Neural cell (in vitro differentiated cells): ENCODE measurements at regions not wholly inside any gene's neighbourhood (a gene's known extent, or its start where the extent isn't known, plus 50 kb on each side); places are given as distances from the start of the nearest gene placed in this dataset.

Source experiments
- H2AFZ ChIP-seq: fragments of 200-600, 300-800 bp; sonication (generic), shearing (Covaris generic); 2 replicates; pipeline ENCODE4 v1.6.0; 2014; ENCODE audit warnings: low read depth, mild to moderate bottlenecking, antibody characterized with exemption, low read length, moderate library complexity
- H3F3A ChIP-seq: fragments of 200-600 bp; shearing (Covaris generic); 2 replicates; pipeline ENCODE4 v1.6.1; 2016; ENCODE audit warnings: mild to moderate bottlenecking, moderate library complexity, mixed read lengths, antibody characterized with exemption, low read length; ENCODE audit not compliant: insufficient read depth, poor library complexity, severe bottlenecking
- H3K27ac ChIP-seq: fragments of 200-600, 300-800 bp; sonication (generic), shearing (Covaris generic); 2 replicates; pipeline ENCODE4 v1.5.1; 2014; ENCODE audit warnings: mild to moderate bottlenecking, low read length, moderate library complexity
- H3K27me3 ChIP-seq: fragments of 300-800, 200-600 bp; sonication (generic), shearing (Covaris generic); 2 replicates; pipeline ENCODE4 v1.6.0; 2014; ENCODE audit warnings: mild to moderate bottlenecking, low read depth, low read length, moderate library complexity; ENCODE audit not compliant: insufficient read depth
- H3K36me3 ChIP-seq: fragments of 300-800, 200-600 bp; sonication (generic), shearing (Covaris generic); 2 replicates; pipeline ENCODE4 v1.5.1; 2014; ENCODE audit warnings: mild to moderate bottlenecking, antibody characterized with exemption, low read length, moderate library complexity; ENCODE audit not compliant: insufficient read depth
- H3K4me2 ChIP-seq: fragments of 300-800, 200-600 bp; sonication (generic), shearing (Covaris generic); 2 replicates; pipeline ENCODE4 v1.6.0; 2014; ENCODE audit warnings: mild to moderate bottlenecking, low read length
- H3K4me3 ChIP-seq: fragments of 300-800, 200-600 bp; sonication (generic), shearing (Covaris generic); 2 replicates; pipeline ENCODE4 v1.5.1; 2014; ENCODE audit warnings: mild to moderate bottlenecking, low read length, moderate library complexity
- H3K79me2 ChIP-seq: fragments of 200-600 bp; shearing (Covaris generic); replicated peaks from 2 replicates; pipeline ENCODE4 v1.6.0; 2014; ENCODE audit warnings: mild to moderate bottlenecking, low read length, moderate library complexity; ENCODE audit not compliant: insufficient read depth
- H3K9ac ChIP-seq: fragments of 300-800, 200-600 bp; sonication (generic), shearing (Covaris generic); 2 replicates; pipeline ENCODE4 v1.6.1; 2016; ENCODE audit warnings: mild to moderate bottlenecking, low read length, mixed read lengths
- H3K9me2 ChIP-seq: fragments of 200-600 bp; shearing (Covaris generic); 2 replicates; pipeline ENCODE4 v1.6.1; 2016; ENCODE audit warnings: mild to moderate bottlenecking, low read length, mixed read lengths; ENCODE audit not compliant: insufficient read depth
- H3K9me3 ChIP-seq: fragments of 200-600, 300-800 bp; sonication (generic), shearing (Covaris generic); 2 replicates; pipeline ENCODE4 v1.6.1; 2016; ENCODE audit warnings: mild to moderate bottlenecking, mixed run types, low read length, moderate library complexity, mixed read lengths
- H4K20me1 ChIP-seq: fragments of 200-600 bp; shearing (Covaris generic); 2 replicates; pipeline ENCODE4 v1.6.1; 2016; ENCODE audit warnings: mild to moderate bottlenecking, mixed run types; ENCODE audit not compliant: insufficient read depth
- EP300 ChIP-seq: fragments of 450-650 bp; conservative IDR thresholded peaks from 2 replicates; pipeline ENCODE4 v1.6.1; 2014; ENCODE audit warnings: antibody characterized with exemption, mild to moderate bottlenecking, moderate library complexity; ENCODE audit not compliant: poor library complexity, severe bottlenecking
- EZH2 ChIP-seq: fragments of 200-600, 300-800 bp; shearing (Covaris generic), sonication (generic); IDR thresholded peaks from 2 replicates; pipeline ENCODE4 v1.6.1; 2014; ENCODE audit warnings: antibody characterized with exemption, low read length, borderline replicate concordance, mild to moderate bottlenecking; ENCODE audit not compliant: insufficient read depth, poor library complexity, severe bottlenecking
- MXI1 ChIP-seq: fragments of 450-650 bp; conservative IDR thresholded peaks from 2 replicates; pipeline ENCODE4 v1.6.1; 2014; ENCODE audit warnings: antibody characterized with exemption, mild to moderate bottlenecking; ENCODE audit not compliant: poor library complexity, severe bottlenecking
- POLR2AphosphoS5 ChIP-seq: IDR thresholded peaks from 2 replicates; pipeline ENCODE4 v1.6.1; 2012
- RAD21 ChIP-seq: fragments of 450-650 bp; conservative IDR thresholded peaks from 2 replicates; pipeline ENCODE4 v1.6.1; 2014; ENCODE audit warnings: antibody characterized with exemption, mild to moderate bottlenecking, moderate library complexity
- SMC3 ChIP-seq: fragments of 450-650 bp; conservative IDR thresholded peaks from 2 replicates; pipeline ENCODE4 v1.6.1; 2014; ENCODE audit warnings: antibody characterized with exemption, mild to moderate bottlenecking, moderate library complexity; ENCODE audit not compliant: poor library complexity
- TAF1 ChIP-seq: IDR thresholded peaks from 2 replicates; pipeline ENCODE4 v1.6.1; 2012; ENCODE audit warnings: low read depth
- TF ChIP-seq, protein P1 (sequence below): fragments of 450-650 bp; IDR thresholded peaks from 2 replicates; pipeline ENCODE4 v1.5.1; 2014; ENCODE audit warnings: antibody characterized with exemption, mild to moderate bottlenecking, moderate library complexity; ENCODE audit not compliant: poor library complexity, severe bottlenecking
- TF ChIP-seq, protein P2 (sequence below): IDR thresholded peaks from 2 replicates; pipeline ENCODE4 v1.6.1; 2012; ENCODE audit warnings: borderline replicate concordance

DNA sequence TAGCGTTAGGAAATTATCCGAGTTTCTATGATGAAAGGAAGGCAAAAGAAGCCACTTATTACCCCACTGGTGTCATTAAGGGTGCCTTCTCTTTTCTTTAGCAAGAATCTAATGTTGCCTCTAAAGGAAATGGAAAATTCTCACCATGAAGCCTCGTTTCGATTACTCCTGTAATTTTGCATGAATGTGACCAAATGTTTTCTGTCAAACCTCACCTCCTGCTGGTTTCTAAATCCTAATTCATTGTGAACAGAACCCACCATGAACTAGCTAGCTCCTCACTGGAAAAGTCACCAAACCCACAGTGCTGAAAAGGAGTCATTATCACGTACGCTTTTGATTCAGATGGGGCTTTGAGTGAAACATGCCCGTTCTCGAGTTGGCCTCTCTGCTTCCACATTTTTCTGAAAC is 119.9 kb downstream of the COPS8 start:
- Histone ChIP-seq H3F3A (no peaks in the 10 kb centered on the region), H3K4me3 (no peak overlapping the region), H2AFZ (no peak overlapping the region), H3K79me2 (no peaks in the 10 kb centered on the region), H3K9me3 (no peaks in the 10 kb centered on the region), H3K27me3 (no peaks in the 10 kb centered on the region), H3K36me3 (no peaks in the 10 kb centered on the region), H3K4me2 (no peak overlapping the region), H3K27ac (no peak overlapping the region), H3K9me2 (no peaks in the 10 kb centered on the region), H4K20me1 (no peaks in the 10 kb centered on the region), H3K9ac (no peak overlapping the region)
- TF ChIP-seq, protein P1, sequence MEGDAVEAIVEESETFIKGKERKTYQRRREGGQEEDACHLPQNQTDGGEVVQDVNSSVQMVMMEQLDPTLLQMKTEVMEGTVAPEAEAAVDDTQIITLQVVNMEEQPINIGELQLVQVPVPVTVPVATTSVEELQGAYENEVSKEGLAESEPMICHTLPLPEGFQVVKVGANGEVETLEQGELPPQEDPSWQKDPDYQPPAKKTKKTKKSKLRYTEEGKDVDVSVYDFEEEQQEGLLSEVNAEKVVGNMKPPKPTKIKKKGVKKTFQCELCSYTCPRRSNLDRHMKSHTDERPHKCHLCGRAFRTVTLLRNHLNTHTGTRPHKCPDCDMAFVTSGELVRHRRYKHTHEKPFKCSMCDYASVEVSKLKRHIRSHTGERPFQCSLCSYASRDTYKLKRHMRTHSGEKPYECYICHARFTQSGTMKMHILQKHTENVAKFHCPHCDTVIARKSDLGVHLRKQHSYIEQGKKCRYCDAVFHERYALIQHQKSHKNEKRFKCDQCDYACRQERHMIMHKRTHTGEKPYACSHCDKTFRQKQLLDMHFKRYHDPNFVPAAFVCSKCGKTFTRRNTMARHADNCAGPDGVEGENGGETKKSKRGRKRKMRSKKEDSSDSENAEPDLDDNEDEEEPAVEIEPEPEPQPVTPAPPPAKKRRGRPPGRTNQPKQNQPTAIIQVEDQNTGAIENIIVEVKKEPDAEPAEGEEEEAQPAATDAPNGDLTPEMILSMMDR = no peak
- TF ChIP-seq, protein P2, sequence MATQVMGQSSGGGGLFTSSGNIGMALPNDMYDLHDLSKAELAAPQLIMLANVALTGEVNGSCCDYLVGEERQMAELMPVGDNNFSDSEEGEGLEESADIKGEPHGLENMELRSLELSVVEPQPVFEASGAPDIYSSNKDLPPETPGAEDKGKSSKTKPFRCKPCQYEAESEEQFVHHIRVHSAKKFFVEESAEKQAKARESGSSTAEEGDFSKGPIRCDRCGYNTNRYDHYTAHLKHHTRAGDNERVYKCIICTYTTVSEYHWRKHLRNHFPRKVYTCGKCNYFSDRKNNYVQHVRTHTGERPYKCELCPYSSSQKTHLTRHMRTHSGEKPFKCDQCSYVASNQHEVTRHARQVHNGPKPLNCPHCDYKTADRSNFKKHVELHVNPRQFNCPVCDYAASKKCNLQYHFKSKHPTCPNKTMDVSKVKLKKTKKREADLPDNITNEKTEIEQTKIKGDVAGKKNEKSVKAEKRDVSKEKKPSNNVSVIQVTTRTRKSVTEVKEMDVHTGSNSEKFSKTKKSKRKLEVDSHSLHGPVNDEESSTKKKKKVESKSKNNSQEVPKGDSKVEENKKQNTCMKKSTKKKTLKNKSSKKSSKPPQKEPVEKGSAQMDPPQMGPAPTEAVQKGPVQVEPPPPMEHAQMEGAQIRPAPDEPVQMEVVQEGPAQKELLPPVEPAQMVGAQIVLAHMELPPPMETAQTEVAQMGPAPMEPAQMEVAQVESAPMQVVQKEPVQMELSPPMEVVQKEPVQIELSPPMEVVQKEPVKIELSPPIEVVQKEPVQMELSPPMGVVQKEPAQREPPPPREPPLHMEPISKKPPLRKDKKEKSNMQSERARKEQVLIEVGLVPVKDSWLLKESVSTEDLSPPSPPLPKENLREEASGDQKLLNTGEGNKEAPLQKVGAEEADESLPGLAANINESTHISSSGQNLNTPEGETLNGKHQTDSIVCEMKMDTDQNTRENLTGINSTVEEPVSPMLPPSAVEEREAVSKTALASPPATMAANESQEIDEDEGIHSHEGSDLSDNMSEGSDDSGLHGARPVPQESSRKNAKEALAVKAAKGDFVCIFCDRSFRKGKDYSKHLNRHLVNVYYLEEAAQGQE = no peak
- TF ChIP-seq EP300 (no peak), POLR2AphosphoS5 (no peak), RAD21 (no peak), SMC3 (no peak), TAF1 (no peak), MXI1 (no peak), EZH2 (no peak)

DNA sequence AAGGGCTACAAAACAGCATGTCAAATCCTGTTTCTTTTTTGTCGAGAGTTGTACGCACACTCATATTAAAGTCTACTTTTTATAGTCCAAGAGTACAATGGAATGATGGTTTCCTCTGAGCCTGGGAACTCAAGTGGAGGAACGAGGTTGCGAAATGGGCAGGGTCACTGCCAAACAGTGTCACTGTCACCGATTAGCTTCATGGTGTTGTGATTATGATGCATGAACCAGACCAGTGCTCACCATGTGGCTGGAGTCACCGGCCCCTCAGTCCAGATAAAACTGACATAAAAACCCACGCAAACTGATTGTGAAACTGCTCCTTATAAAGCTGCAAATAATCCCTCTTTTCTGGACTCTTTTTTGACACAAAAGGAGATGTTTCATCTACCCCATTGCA is 122.0 kb downstream of the COPS8 start:
- Histone ChIP-seq H3K4me3 (no peak overlapping the region), H3K9ac (no peak overlapping the region), H3K9me3 (no peaks in the 10 kb centered on the region), H3K9me2 (no peaks in the 10 kb centered on the region), H2AFZ (no peak overlapping the region), H3K4me2 (no peak overlapping the region), H3K27me3 (no peaks in the 10 kb centered on the region), H3F3A (no peaks in the 10 kb centered on the region), H3K79me2 (no peaks in the 10 kb centered on the region), H4K20me1 (no peaks in the 10 kb centered on the region), H3K27ac (no peak overlapping the region), H3K36me3 (no peaks in the 10 kb centered on the region)
- TF ChIP-seq RAD21 = no peak
